GM12891 (cell line): ENCODE measurements at regions not wholly inside any gene's neighbourhood (a gene's known extent, or its start where the extent isn't known, plus 50 kb on each side); places are given as distances from the start of the nearest gene placed in this dataset.
"Not testable (repeated sequence)": the region's sequence is repeated elsewhere in the genome, so short reads cannot be mapped to it uniquely, and the experiment has no call there.

Experiments
- DNase-seq: peaks from one replicate; pipeline ENCODE4 v3.0.0; 2011; ENCODE audit warnings: low spot score; ENCODE audit not compliant: insufficient read length
- FAIRE-seq: peaks from 2 replicates; lab custom pipeline; 2011; peaks lifted over from hg19 to GRCh38; lab: Jason Lieb, UNC
- PAX5 ChIP-seq: IDR thresholded peaks from 2 replicates; pipeline ENCODE4 v1.6.1; 2011; ENCODE audit warnings: low read length, moderate library complexity, mild to moderate bottlenecking; ENCODE audit not compliant: insufficient read depth, severe bottlenecking
- POLR2A ChIP-seq: IDR thresholded peaks from 2 replicates; pipeline ENCODE4 v1.6.1; 2011; ENCODE audit warnings: low read depth, low read length, control low read depth
- POLR2AphosphoS5 ChIP-seq: IDR thresholded peaks from 2 replicates; pipeline ENCODE4 v1.6.1; 2011; ENCODE audit warnings: low read depth, low read length, control low read depth
- POU2F2 ChIP-seq: IDR thresholded peaks from 2 replicates; pipeline ENCODE4 v1.6.1; 2011; ENCODE audit warnings: low read depth, mild to moderate bottlenecking, control low read depth, low read length, moderate library complexity
- SPI1 ChIP-seq: IDR thresholded peaks from 2 replicates; pipeline ENCODE4 v1.6.1; 2011; ENCODE audit warnings: low read depth, low read length, control low read depth
- TAF1 ChIP-seq: IDR thresholded peaks from 2 replicates; pipeline ENCODE4 v1.6.1; 2011; ENCODE audit warnings: low read depth, low read length, control low read depth

GRCh38 chr14:43621282-43621681 lies 885.8 kb downstream of the FSCB start:
- DNase-seq (no peak), FAIRE-seq (no peak)
- no peak for TF ChIP-seq SPI1
- TF ChIP-seq PAX5: no peak

GRCh38 chr14:43595096-43595772 lies 911.8 kb downstream of the FSCB start:
- DNase-seq: no peak
- TF ChIP-seq SPI1: no peak
- no peak for TF ChIP-seq TAF1
- TF ChIP-seq POLR2A: no peak
- TF ChIP-seq POLR2AphosphoS5: no peak
- no peak for TF ChIP-seq POU2F2
- no peak for TF ChIP-seq PAX5
- no peak for FAIRE-seq

- no peak for FAIRE-seq
- no peak for TF ChIP-seq POU2F2
- no peak for TF ChIP-seq POLR2AphosphoS5
- no peak for TF ChIP-seq POLR2A
- TF ChIP-seq PAX5: no peak
- TF ChIP-seq SPI1: no peak
- no peak for TF ChIP-seq TAF1
- DNase-seq: no peak
Measured at GRCh38 chr14:43591776-43592175, 915.3 kb downstream of the FSCB start.

- DNase-seq (no peak), FAIRE-seq (no peak)
- no peak for TF ChIP-seq POU2F2
- TF ChIP-seq SPI1: no peak
- no peak for TF ChIP-seq POLR2AphosphoS5
Measured at GRCh38 chr14:43587183-43587582, 919.9 kb downstream of the FSCB start.

- no peak for FAIRE-seq
- no peak for DNase-seq
- TF ChIP-seq SPI1 (no peak), PAX5 (no peak), POU2F2 (no peak), POLR2A (no peak), POLR2AphosphoS5 (no peak), TAF1 (no peak)
Measured at GRCh38 chr14:43579671-43580070, 927.4 kb downstream of the FSCB start.

- TF ChIP-seq SPI1 (no peak), TAF1 (no peak), POU2F2 (no peak), POLR2AphosphoS5 (no peak), PAX5 (no peak), POLR2A (no peak)
- FAIRE-seq (no peak), DNase-seq (no peak)
Measured at GRCh38 chr14:43568022-43568421, 939.1 kb downstream of the FSCB start.

- TF ChIP-seq POLR2AphosphoS5: no peak
- TF ChIP-seq SPI1: no peak
- TF ChIP-seq PAX5: no peak
- DNase-seq: no peak
- FAIRE-seq: no peak
Measured at GRCh38 chr14:43548368-43548767, 958.7 kb downstream of the FSCB start.

- DNase-seq, FAIRE-seq: not testable (repeated sequence)
Measured at GRCh38 chr14:43547596-43547995, 959.5 kb downstream of the FSCB start.

- DNase-seq (no peak), FAIRE-seq (no peak)
- TF ChIP-seq POU2F2 (no peak), TAF1 (no peak), PAX5 (no peak), SPI1 (no peak), POLR2AphosphoS5 (no peak)
Measured at GRCh38 chr14:43541356-43541755, 965.7 kb downstream of the FSCB start.

GRCh38 chr14:43540948-43541347 lies 966.1 kb downstream of the FSCB start:
- DNase-seq: no peak
- FAIRE-seq: no peak
- TF ChIP-seq SPI1 (no peak), POLR2A (no peak), PAX5 (no peak), TAF1 (no peak), POLR2AphosphoS5 (no peak), POU2F2 (no peak)

GRCh38 chr14:43539210-43539609 lies 967.9 kb downstream of the FSCB start:
- no peak for TF ChIP-seq POLR2A
- no peak for TF ChIP-seq PAX5
- no peak for TF ChIP-seq TAF1
- no peak for TF ChIP-seq POLR2AphosphoS5
- TF ChIP-seq POU2F2: no peak
- TF ChIP-seq SPI1: no peak
- FAIRE-seq (no peak), DNase-seq (no peak)
